LoVo (cell line): ENCODE measurements at regions not wholly inside any gene's neighbourhood (a gene's known extent, or its start where the extent isn't known, plus 50 kb on each side); places are given as distances from the start of the nearest gene placed in this dataset.

ENCODE experiments used
- DNase-seq: peaks from one replicate; pipeline ENCODE4 v3.0.0-alpha.2; 2016; ENCODE audit warnings: low spot score

DNA sequence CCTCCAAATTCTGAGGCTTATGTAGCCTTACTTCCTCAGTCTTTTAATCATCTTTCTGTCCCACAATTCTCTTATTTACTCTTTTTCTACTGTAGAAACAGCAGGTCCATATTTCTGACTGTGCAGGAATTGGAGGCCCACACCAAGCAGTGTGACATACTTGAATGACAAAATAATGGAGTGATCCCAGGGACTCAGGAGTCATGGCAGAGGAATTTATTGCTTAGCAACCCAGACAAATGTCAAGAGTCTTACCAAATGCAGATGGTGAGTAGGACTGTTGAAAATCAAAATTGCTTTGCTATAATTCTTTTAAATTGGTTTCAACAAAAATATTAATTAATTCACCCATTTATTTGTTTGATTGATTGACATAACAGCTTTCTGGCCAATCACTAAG lies 59.9 kb downstream of the HTR1B start:
- DNase-seq, result no peak

DNA sequence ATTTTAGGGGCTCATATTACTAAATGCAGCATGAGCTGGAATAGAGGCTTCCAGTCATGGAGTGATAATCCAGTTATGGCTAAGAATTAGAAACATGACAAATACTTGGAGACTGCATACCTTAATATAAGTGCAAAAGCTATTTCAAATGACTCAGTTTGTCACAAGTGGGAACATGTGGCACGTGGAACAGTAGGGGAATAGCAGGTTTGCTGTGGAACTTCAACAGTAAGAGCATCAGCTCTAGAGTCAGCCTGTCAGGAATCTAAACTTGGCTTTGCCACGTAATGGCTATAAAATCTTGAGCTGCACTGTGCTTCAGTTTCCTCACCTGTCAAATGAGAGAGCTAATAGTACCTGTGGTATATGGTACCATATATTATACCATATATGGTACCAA lies 62.1 kb downstream of the HTR1B start:
- DNase-seq, result no peak

DNA sequence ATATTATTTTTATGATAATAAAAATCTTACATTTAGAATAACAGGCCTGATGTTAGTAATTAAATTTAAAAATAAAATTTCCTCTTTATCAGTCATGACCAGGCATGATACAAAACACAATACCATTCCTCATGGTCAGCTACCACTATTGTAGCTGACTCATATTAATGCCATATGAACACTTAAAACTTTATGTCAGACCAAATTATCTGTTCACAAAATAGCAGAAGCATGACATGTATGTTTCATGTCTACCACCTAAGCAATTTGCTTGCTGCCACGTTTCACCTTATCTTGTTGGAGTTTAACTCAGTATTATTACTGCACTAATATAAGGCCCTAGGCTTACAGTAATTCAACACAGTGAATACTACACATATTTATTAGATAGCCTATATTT lies 65.7 kb downstream of the HTR1B start:
- DNase-seq, result no peak

DNA sequence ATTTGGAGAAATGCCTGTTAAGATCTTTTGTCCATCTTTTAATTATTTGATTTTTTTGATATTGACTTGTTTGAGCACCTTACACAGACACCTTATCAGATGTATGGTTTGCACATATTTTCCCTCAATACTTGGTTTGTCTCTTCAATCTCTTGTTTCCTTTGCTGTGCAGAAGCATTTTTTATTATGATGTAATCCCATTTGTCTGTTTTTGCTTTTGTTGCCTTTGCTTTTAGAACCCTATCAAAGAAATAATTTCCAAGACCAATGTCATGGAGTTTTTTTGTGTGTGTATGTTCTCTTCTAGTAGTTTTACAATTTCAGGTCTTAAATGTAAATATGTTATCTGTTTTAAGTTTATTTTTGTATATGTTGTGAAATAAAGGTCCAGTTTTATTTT lies 73.9 kb downstream of the HTR1B start:
- DNase-seq, result no peak

DNA sequence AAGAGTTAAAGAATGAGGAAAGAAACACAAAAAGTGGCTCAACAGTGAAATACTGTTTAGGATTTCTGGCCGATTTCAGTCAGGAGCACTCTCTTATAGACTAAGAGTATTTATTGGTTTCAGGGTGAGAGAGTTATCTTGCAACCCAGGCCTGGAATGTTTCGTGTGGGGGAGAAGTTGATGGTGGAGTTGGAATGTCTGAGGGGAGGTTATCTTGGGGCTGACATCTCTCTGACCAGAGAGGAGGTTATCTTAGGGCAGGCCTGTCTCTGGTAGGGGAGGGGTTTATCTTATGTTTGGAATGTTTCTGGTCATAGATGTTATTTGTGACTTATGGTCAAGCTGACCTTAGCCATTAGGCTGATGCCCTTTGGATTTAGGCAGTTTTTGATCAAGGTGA lies 80.3 kb downstream of the HTR1B start:
- DNase-seq, result no peak

DNA sequence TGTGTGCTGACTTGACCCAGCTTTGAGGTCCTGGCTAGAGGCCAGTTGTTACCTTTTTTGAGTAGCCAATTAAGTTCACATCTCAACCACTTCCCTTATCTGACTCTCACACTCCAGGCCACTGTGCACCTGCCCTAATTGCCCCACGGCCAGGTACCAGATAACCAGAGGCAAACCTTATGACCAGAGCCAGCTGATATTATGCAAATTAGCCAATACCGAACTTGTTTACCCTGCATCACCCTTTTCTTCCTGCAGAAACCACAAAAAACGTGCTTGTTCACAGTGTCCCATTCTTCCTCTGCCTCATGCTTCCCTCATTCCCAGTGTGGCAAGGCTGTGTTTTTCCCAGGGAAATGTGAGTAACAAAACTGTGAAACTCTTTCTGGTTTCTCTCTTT lies 89.3 kb downstream of the HTR1B start:
- DNase-seq, result no peak

DNA sequence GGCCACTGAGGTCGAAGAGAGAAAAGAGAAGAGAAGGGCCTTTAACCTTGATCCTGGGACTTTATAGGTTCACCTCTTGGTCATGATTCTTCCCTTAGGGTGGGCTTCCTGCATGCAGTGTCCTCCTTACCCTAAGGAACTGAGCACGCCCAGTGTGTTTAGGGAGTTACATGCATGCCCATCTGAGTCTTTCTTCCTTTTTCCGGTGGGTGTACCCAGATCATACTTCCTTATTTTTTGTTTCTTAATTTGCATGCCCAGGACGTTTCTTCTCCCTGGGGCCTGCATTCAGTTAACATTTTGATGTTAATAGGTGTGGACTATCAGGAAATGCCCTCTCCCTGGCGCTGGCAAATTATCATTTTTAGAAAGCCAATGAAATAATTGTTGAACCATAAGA lies 91.5 kb downstream of the HTR1B start:
- DNase-seq, result no peak

DNA sequence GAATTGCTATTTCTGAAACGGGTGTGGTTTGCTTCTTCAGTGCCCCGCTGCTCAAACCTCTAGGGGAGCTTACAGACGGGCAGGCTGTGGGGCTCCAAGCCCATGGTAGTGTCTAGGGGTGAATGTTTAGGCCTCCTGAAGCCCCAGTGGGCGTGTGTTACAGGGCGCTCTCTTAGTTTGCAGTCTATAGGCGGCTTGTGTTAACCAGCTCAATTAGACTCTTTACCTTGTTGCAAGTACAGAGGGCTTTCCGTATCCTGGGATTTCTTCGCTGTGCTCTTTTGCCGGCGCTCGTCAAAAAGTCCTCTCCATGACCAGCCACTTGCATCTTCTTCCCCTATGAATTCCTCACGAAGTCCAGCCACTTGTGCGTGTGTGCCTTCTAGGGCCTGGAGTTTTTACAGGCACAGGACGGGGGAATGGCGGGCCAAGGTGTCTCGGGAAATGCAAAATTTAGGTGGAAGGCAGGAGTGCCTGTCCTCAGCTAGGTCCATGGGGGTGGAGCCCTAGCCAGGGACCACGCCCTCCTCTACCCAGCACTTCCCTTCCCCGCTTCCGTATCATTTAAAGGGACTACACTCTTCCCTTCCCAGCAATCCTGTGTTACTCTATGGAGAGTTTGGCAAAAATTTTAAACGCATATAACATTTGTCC lies 94.5 kb downstream of the HTR1B start:
- no peak for DNase-seq

DNA sequence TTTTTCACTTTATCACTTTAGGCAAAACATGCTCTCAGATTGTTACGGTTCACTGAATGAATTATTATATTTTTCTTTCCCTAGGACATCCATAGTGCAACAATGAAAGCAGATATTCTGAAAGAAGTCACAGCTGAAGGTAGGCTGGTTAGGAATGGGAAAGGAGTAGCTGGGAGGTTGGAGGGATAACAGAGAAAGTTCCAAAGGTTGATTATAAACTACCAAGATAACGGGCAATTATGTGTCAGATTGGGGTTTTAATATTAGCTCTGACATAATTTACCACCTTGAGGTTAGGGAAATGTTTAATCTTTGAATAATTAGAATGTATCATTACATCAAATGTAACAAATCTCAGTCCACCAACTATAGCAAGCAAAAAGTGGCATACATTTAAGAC lies 96.5 kb downstream of the HTR1B start:
- DNase-seq, result no peak

DNA sequence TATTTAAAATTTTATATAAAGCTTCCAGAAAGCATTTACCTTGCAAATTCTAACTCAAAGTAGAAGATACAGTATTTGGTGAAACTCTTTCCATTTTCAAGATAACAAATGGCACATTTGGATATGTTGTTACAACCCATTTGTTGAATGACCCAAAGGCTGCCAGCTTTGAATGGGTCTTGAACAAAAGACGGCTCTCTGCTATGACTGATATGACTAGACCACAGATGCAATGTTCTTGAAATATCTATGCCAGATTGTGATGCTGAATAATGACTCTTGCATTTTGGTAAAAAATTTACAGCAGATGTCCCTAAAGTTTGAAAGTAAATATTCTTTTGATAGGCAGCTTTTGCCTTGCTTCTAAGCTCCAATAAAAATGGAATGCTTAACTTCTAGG lies 99.6 kb downstream of the HTR1B start:
- no peak for DNase-seq

DNA sequence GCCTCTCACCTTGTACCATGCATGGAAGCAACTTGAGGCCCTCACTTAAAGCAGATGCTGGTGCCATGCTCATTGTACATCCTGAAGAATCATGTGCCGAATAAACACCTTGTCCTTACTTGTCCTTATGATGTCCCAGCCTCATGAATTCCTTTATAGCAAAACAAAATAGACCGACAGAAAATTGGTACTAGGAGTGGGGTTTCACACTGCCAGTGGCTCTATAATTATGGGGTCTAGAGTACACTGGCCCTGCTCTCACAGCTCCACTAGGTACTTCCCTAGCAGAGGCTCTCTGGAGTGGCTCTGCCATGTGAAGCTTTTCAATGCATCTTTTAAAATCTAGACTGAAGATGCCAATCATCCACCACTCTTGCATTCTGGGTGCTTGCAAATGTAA lies 101.2 kb downstream of the HTR1B start:
- DNase-seq, result no peak

DNA sequence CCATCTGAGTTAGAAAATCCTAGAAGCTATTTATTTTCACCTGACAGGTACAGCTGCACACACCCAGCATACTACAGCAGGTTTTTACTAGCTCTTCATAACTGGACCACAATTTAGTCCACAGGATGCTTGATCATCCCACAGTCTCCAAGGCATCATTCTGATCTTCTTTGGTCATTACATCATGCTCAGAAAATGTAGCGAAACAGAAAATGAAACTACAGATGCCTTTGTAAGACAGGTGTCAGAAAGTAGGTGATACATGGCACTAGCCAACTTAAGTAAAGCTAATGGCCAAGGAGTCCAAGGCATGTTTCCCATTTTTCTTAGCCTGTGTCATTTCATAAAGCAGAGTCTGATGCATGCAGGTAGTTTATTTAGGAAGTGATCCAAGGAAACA lies 102.3 kb downstream of the HTR1B start:
- DNase-seq, result no peak

DNA sequence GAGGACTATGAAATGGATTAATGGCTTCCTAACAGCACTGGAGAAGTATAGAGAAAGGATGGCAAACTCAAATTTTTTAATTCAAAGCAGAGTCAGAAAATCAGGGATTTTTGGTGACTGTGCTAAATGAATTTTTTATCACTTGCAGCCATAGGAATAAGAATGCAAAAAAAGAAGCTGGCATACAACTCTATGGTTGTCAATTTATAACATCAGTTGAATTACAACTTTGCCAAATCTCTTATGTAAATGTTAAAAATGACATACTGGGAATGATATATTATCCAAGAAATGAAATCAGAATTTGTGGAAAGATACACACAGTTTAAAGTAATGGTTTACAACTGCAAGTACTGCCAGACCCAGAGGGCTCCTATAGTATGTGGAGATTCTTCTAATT lies 106.5 kb downstream of the HTR1B start:
- DNase-seq, result no peak

DNA sequence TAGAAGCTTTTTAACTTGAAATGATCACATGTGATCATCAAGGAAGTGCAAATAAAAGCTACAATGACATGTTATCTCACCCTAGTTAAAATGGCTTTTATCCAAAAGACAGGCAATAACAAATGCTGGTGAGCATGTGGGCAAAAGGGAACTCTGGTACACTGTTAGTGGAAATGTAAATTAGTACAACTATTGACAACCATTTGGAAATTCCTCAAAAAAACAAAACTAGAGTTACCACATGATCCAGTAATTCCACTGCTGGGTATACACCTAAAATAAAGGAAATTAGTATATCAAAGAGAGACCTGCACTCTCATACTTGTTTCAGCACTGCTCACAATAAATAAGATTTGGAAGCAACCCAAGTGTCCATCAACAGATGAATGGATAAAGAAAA lies 108.7 kb downstream of the HTR1B start:
- DNase-seq, result no peak

DNA sequence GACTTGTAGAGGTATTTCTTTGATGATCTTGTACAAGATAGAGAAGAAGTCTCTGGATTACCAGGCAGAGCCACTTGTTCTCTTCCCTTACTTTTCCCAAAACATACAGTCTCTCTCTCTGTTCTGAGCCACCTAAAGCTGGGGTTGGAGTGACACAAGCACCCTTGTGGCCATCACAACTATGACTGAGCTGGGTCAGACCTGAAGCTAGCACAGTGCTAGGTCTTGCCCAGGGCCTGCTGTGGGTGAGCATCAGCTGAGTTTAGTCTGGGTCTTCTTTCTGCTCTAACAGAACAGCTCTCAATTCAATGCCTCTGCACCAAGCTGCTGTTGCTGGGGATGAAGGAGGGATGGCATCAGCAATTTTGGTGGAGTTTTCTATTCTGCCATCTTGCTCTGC lies 110.2 kb downstream of the HTR1B start:
- no peak for DNase-seq

DNA sequence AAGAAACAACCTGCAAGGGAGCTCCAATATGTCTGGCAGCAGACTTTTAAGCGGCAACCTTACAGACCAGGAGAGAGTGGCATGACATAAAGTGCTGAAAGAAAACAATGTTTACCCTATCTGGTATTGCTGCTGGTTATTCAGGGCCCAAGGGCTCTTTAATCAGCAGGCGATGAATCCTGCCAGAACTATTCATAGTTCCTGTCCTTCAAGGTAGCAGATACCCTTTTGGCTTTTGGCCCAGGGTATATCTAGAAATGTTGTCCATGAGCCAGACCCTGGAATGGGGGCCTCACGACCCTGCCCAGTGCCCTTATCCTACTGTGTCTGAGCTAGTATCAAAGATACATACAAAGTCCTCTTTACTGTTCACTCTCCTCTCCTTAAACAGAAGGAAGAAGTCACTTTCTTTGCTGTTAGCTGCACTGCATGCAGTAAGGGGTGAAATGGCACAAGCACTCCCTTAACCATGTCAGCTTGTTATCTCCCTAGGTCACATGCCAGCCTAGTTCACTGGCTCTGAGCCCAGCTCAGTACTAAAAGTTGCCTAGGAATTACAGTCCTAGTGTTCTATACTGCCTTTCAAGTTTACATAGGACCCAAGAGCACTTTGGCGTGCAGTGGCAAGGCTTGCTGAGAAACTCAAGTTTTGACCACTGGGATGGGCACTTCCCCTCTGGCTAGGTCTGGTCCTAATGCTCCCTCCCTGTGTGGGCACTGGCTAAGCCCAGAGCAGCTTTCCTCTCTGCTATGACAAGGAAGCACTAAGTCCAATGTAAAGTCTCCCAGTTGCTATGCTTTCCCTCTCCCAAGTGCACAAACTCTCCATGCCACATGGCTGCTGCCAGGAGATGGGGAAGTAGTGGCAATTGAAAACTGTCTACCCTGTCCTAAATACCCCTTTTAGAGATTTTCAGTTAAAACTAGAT lies 122.0 kb downstream of the HTR1B start:
- no peak for DNase-seq

DNA sequence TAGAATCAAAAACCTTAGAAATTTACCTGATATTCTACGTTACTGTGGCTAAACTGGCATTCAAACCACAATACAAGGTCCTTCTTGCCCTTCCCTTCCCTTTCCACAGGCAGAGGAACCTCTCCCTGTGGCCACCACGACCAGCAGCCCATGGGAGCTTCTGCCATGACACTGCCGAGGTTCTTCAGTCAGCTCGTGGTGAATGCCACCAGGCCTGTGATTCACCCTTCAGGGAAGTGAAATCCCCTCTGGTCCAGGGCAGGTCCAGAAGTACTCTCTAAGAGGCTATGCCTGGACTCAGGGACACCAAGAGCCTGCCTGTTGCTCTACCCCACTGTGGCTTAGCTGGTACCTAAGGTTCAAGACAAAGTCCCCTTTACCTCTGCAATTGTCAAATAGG lies 123.0 kb downstream of the HTR1B start:
- DNase-seq, result no peak

DNA sequence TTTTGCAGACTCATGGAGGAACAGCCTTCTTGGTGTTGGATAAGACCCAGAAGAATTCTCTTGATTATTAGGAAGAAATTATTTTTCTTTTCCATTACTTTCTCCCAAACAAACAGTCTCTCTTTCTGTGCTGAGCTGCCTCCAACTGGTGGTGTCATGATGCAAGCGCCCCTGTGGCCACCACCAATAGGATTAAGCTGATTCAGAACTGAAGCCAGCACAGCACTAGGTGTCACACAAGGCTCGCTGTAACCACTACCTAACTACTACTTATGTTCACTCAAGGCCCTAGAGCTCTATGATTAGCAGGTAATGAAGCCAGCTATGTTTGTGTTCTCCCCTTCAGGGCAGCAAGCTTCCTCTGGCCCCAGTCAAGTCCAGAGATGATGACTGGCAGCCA lies 123.4 kb downstream of the HTR1B start:
- no peak for DNase-seq

DNA sequence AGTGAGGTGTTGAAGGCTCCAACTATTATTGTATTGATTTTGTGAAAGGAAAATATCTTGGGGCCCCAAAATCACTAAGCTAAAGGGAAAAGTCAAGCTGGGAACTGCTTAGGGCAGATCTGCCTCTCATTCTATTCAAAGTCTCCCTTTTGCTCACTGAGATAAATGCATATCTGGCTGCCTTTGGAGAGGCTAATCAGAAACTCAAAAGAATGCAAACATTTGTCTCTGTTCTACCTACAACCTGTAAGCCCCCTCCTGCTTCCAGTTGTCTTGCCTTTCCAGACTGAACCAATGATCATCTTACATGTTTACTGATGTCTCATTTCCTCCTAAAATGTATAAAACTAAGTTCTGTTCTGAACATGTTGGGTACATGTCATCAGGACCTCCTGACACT lies 125.9 kb downstream of the HTR1B start:
- no peak for DNase-seq

DNA sequence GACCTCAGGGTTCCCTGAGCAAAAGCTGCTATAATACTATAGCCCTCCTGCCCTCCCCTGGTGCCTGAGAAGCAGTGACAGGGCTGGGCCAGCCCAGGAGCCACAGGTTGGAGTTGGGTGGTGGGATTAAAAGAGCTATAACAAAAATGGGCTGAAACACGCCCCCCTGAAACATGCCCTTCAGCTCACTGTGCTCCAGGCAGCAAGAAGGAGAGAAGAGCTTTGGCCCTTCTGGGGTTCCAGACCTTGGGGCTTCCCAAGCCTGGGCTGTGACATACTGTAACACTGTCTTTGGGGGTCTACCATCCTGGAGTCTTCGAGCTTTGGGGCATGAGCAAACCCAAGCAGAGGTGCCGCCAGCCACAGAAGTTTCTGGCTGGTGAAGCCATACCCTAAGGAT lies 129.2 kb downstream of the HTR1B start:
- DNase-seq, result no peak

DNA sequence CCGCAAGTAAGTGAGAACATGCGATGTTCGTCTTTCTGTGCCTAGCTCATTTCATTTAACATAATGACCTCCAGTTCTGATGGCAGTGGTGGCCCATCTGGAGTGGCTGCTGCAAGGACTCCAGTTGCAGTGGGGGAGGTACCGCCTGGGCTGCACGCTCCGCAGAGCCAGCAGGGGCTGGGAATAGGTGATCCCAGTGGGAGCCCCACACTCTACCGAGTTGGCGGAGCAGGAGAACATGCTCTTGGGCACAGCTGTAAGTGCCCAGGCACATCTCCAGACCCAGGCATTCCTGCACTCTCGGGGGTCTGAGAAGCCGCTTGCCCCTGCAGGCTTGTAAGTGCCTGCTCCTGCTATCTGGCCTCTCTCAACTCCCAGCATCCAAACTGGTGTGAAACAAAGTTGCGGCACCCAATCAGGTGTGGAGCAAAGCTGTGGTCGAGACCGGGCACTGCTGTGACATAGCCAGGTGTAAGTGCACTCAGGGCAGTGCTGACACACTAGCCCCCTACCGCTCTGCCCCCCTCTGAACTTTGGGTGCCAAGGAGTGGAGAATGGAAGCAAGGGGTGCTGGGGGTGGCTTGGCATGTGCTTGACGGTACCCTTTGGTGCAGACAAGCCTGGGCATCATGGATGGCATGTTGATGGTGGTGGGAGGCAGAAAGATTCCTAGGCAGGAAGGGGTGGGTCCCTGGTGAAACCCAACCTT lies 130.2 kb downstream of the HTR1B start:
- no peak for DNase-seq

DNA sequence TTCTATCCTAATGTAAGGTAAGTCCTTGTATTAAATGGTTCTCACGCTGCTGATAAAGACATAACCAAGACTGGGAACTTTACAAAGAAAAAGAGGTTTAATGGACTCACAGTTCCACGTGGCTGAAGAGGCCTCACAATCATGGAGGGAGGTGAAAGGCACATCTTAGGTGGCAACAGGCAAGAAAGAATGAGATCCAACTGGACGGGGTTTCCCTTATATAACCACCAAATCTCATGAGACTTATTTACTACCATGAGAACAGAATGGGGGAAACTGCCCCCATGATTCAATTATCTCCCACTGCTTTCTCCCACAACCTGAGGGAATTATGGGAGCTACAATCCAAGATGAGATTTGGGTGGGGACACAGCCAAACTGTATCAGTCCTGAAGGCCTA lies 136.6 kb downstream of the HTR1B start:
- DNase-seq, result no peak

DNA sequence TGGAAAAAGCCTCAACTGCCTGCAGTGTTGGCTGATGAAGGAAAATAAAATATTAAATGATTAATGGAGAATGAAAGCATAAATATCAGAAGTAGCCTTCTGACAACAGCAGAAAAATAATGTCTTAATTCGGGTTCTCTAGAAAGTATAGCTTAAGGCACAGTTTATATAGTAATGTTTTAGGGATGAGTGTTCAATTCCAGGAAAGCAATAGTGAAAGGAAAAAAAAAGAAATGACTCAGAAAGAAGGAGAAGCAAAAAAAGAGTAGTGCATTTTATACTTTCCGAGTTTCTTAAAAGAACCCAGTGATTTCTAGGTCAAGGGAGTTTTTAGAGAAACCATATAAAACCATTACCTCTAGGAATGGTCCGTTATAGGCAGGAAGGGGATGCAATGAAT lies 137.3 kb downstream of the HTR1B start:
- DNase-seq, result no peak
